Dedifferentiated amniotic fluid mesenchymal stem cell (primary cell): ENCODE measurements at regions not wholly inside any gene's neighbourhood (a gene's known extent, or its start where the extent isn't known, plus 50 kb on each side); places are given as distances from the start of the nearest gene placed in this dataset.
"Not testable (repeated sequence)": the region's sequence is repeated elsewhere in the genome, so short reads cannot be mapped to it uniquely, and the experiment has no call there.

Source experiments
- DNase-seq: peaks from one replicate; pipeline ENCODE4 v3.0.0-alpha.2; 2016; ENCODE audit errors: extremely low spot score

- not testable (repeated sequence) for DNase-seq
These were observed 279.9 kb downstream of the PLS3 start for GRCh38 chrX:115840729-115841409.

- DNase-seq: not testable (repeated sequence)
These were observed 290.0 kb downstream of the PLS3 start for GRCh38 chrX:115850986-115851385.

GRCh38 chrX:115853260-115853659 is 292.3 kb downstream of the PLS3 start:
- DNase-seq: not testable (repeated sequence)

- DNase-seq: not testable (repeated sequence)
These were observed 289.4 kb upstream of the AGTR2 start for GRCh38 chrX:115881170-115881569.

- DNase-seq: not testable (repeated sequence)
These were observed 286.4 kb upstream of the AGTR2 start for GRCh38 chrX:115884121-115884520.

- not testable (repeated sequence) for DNase-seq
These were observed 282.5 kb upstream of the AGTR2 start for GRCh38 chrX:115888041-115888440.

- DNase-seq: not testable (repeated sequence)
These were observed 282.0 kb upstream of the AGTR2 start for GRCh38 chrX:115888519-115888918.

GRCh38 chrX:115889121-115889890 is 281.2 kb upstream of the AGTR2 start:
- no peak for DNase-seq

- no peak for DNase-seq
These were observed 278.4 kb upstream of the AGTR2 start for GRCh38 chrX:115892056-115892708.

- no peak for DNase-seq
These were observed 277.5 kb upstream of the AGTR2 start for GRCh38 chrX:115892787-115893671.

- no peak for DNase-seq
These were observed 276.5 kb upstream of the AGTR2 start for GRCh38 chrX:115894087-115894486.

GRCh38 chrX:115895678-115896329 is 274.7 kb upstream of the AGTR2 start:
- no peak for DNase-seq

- DNase-seq: no peak
These were observed 274.2 kb upstream of the AGTR2 start for GRCh38 chrX:115896362-115896761.

GRCh38 chrX:115897956-115898355 is 272.6 kb upstream of the AGTR2 start:
- no peak for DNase-seq

GRCh38 chrX:115898382-115899001 is 272.1 kb upstream of the AGTR2 start:
- DNase-seq: no peak

- DNase-seq: no peak
These were observed 270.1 kb upstream of the AGTR2 start for GRCh38 chrX:115900425-115900824.

GRCh38 chrX:115901241-115901640 is 269.3 kb upstream of the AGTR2 start:
- DNase-seq: no peak

GRCh38 chrX:115902995-115903394 is 267.5 kb upstream of the AGTR2 start:
- DNase-seq: no peak

GRCh38 chrX:115906276-115906675 is 264.3 kb upstream of the AGTR2 start:
- DNase-seq: no peak

GRCh38 chrX:115906881-115907280 is 263.7 kb upstream of the AGTR2 start:
- no peak for DNase-seq

- DNase-seq: no peak
These were observed 261.5 kb upstream of the AGTR2 start for GRCh38 chrX:115909017-115909416.
